Tongue (tissue), 1 donor: ENCODE measurements at regions not wholly inside any gene's neighbourhood (a gene's known extent, or its start where the extent isn't known, plus 50 kb on each side); places are given as distances from the start of the nearest gene placed in this dataset.
"Not testable (repeated sequence)": the region's sequence is repeated elsewhere in the genome, so short reads cannot be mapped to it uniquely, and the experiment has no call there.

Experiments used
- DNase-seq: peaks from one replicate; pipeline ENCODE4 v3.0.0-alpha.2; 2015

- DNase-seq = not testable (repeated sequence)
These were observed 599.3 kb upstream of the B3GAT1 start for GRCh38 chr11:135011313-135011712.

GRCh38 chr11:135009125-135009524 is 597.1 kb upstream of the B3GAT1 start:
- DNase-seq = no peak

GRCh38 chr11:135008412-135008811 is 596.4 kb upstream of the B3GAT1 start:
- no peak for DNase-seq

- DNase-seq = peak; percentile 66
These were observed 596.0 kb upstream of the B3GAT1 start for GRCh38 chr11:135008001-135008405.

GRCh38 chr11:135006800-135007199 is 594.8 kb upstream of the B3GAT1 start:
- DNase-seq = peak; percentile 54

GRCh38 chr11:135004495-135004894 is 592.5 kb upstream of the B3GAT1 start:
- peak; percentile 38 for DNase-seq

- DNase-seq = no peak
These were observed 590.2 kb upstream of the B3GAT1 start for GRCh38 chr11:135002236-135002635.

- no peak for DNase-seq
These were observed 589.5 kb upstream of the B3GAT1 start for GRCh38 chr11:135001581-135001980.

- DNase-seq = not testable (repeated sequence)
These were observed 589.0 kb upstream of the B3GAT1 start for GRCh38 chr11:135001065-135001464.

GRCh38 chr11:134999590-134999989 is 587.5 kb upstream of the B3GAT1 start:
- DNase-seq = peak; percentile 15

- DNase-seq = no peak
These were observed 585.7 kb upstream of the B3GAT1 start for GRCh38 chr11:134997652-134998320.

- DNase-seq = peak; percentile 50
These were observed 583.7 kb upstream of the B3GAT1 start for GRCh38 chr11:134995741-134996140.

GRCh38 chr11:134994431-134994830 is 582.4 kb upstream of the B3GAT1 start:
- no peak for DNase-seq

- DNase-seq = no peak
These were observed 581.7 kb upstream of the B3GAT1 start for GRCh38 chr11:134993691-134994243.

GRCh38 chr11:134992981-134993380 is 580.9 kb upstream of the B3GAT1 start:
- no peak for DNase-seq

GRCh38 chr11:134988495-134988894 is 576.5 kb upstream of the B3GAT1 start:
- DNase-seq = no peak

- DNase-seq = no peak
These were observed 575.8 kb upstream of the B3GAT1 start for GRCh38 chr11:134987822-134988221.

GRCh38 chr11:134987223-134987768 is 575.3 kb upstream of the B3GAT1 start:
- DNase-seq = no peak

GRCh38 chr11:134984421-134984820 is 572.4 kb upstream of the B3GAT1 start:
- no peak for DNase-seq

- DNase-seq = not testable (repeated sequence)
These were observed 570.4 kb upstream of the B3GAT1 start for GRCh38 chr11:134982432-134982831.

GRCh38 chr11:134981835-134982234 is 569.8 kb upstream of the B3GAT1 start:
- no peak for DNase-seq

GRCh38 chr11:134980819-134981710 is 569.0 kb upstream of the B3GAT1 start:
- DNase-seq = no peak

- not testable (repeated sequence) for DNase-seq
These were observed 567.0 kb upstream of the B3GAT1 start for GRCh38 chr11:134979089-134979457.
